Keratinocyte (primary cell): ENCODE measurements at regions not wholly inside any gene's neighbourhood (a gene's known extent, or its start where the extent isn't known, plus 50 kb on each side); places are given as distances from the start of the nearest gene placed in this dataset.

Experiments
- DNase-seq: peaks from one replicate; pipeline ENCODE4 v3.0.0-alpha.2; 2011; ENCODE audit warnings: low read depth, missing footprints, low spot score
- FAIRE-seq: peaks from 2 replicates; lab custom pipeline; 2011; peaks lifted over from hg19 to GRCh38; lab: Jason Lieb, UNC
- H2AFZ ChIP-seq: 2 replicates; pipeline ENCODE4 v1.6.0; 2012; ENCODE audit warnings: low read length, control low read depth, inconsistent platforms; ENCODE audit not compliant: control insufficient read depth
- H3K27ac ChIP-seq: 2 replicates; pipeline ENCODE4 v1.5.1; 2011; ENCODE audit warnings: low read length; ENCODE audit not compliant: control insufficient read depth, insufficient read depth
- H3K27me3 ChIP-seq: 3 replicates; pipeline ENCODE4 v1.6.0; 2011; ENCODE audit warnings: low read length; ENCODE audit not compliant: control insufficient read depth, insufficient read depth; ENCODE audit errors: extremely low read depth
- H3K36me3 ChIP-seq, 2 experiments: 2 replicates in 1 of 2; 3 replicates in 1 of 2; pipeline ENCODE4 v1.5.1; 2011; ENCODE audit warnings: low read length in 2 of 2, mild to moderate bottlenecking in 1 of 2; ENCODE audit not compliant: control insufficient read depth in 2 of 2, insufficient read depth in 2 of 2; ENCODE audit errors: extremely low read depth in 1 of 2
- H3K4me1 ChIP-seq: 3 replicates; pipeline ENCODE4 v1.5.1; 2011; ENCODE audit warnings: low read length; ENCODE audit not compliant: control insufficient read depth, insufficient read depth; ENCODE audit errors: extremely low read depth
- H3K4me2 ChIP-seq: 3 replicates; pipeline ENCODE4 v1.6.0; 2011; ENCODE audit warnings: low read depth, low read length; ENCODE audit not compliant: control insufficient read depth, insufficient read depth; ENCODE audit errors: extremely low read depth
- H3K4me3 ChIP-seq, 3 experiments: fragments of 200-600 bp in 1 of 3; sonication (generic) in 1 of 3; 2 replicates in 2 of 3; 3 replicates in 1 of 3; pipeline ENCODE4 v1.5.1; 2011 to 2016; ENCODE audit warnings: low read length in 3 of 3, mild to moderate bottlenecking in 3 of 3, control low read depth in 2 of 3, inconsistent platforms in 1 of 3, low read depth in 1 of 3, mixed read lengths in 1 of 3, mixed run types in 1 of 3, moderate library complexity in 1 of 3; ENCODE audit not compliant: control insufficient read depth in 2 of 3, insufficient read depth in 2 of 3; ENCODE audit errors: extremely low read depth in 1 of 3
- H3K79me2 ChIP-seq: 2 replicates; pipeline ENCODE4 v1.6.0; 2012; ENCODE audit warnings: low read length; ENCODE audit not compliant: control insufficient read depth, insufficient read depth
- H3K9ac ChIP-seq: 3 replicates; pipeline ENCODE4 v1.6.0; 2011; ENCODE audit warnings: low read length; ENCODE audit not compliant: control insufficient read depth, insufficient read depth; ENCODE audit errors: extremely low read depth
- H3K9me1 ChIP-seq: 3 replicates; pipeline ENCODE4 v1.6.0; 2011; ENCODE audit warnings: low read length; ENCODE audit not compliant: control insufficient read depth, insufficient read depth; ENCODE audit errors: extremely low read depth
- H3K9me3 ChIP-seq: 2 replicates; pipeline ENCODE4 v1.5.1; 2012; ENCODE audit warnings: low read depth, low read length; ENCODE audit not compliant: control insufficient read depth
- H4K20me1 ChIP-seq: 3 replicates; pipeline ENCODE4 v1.6.0; 2011; ENCODE audit warnings: low read length; ENCODE audit not compliant: control insufficient read depth, insufficient read depth; ENCODE audit errors: extremely low read depth
- CTCF ChIP-seq, 3 experiments: IDR thresholded peaks in 1 of 3; conservative IDR thresholded peaks in 1 of 3; optimal IDR thresholded peaks in 1 of 3; 2 replicates in 2 of 3; 3 replicates in 1 of 3; pipeline versions ENCODE3 to v1.5.1; 2011; ENCODE audit warnings: low read length in 3 of 3, mild to moderate bottlenecking in 3 of 3, moderate library complexity in 2 of 3, control low read depth in 1 of 3, inconsistent platforms in 1 of 3; ENCODE audit not compliant: insufficient read depth in 2 of 3; ENCODE audit errors: extremely low read depth in 1 of 3
- EZH2 ChIP-seq: IDR thresholded peaks from one replicate; pipeline ENCODE4 v1.6.1; 2012; ENCODE audit warnings: inconsistent platforms, mild to moderate bottlenecking, low read length, moderate library complexity
- dilution Hi-C: fragments of 300-500 bp; cut with MboI; formaldehyde crosslinking; loops from one replicate; pipeline ENCODE4 v1.7.0; 2020; ENCODE audit warnings: low sequenced_read_pairs; ENCODE audit not compliant: extremely low pct_ligation_motif_present

DNA sequence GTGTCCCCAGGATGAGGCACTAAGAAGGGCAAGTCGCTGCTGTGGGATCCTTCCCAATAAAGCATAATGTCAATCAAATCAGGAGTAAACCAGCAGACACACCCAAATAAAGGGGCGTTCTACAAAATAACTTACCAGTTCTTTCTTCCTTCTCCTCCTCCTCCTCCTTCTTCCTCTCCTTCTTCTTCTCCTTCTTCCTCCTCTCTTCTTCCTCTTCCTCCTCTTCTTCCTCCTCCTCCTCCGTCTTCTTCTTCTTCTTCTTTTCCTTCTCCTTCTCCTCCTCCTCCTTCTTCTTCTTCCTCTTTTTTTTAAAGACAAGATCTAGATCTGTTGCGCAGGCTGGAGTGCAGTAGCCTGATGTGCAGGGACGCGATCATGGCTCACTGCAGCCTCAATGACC, 225.8 kb downstream of the UQCRFS1 start:
- Histone ChIP-seq H3K9me1 (no peaks in the 10 kb centered on the region), H3K4me3 (no peak overlapping the region), H3K27ac (no peak overlapping the region), H2AFZ (no peak overlapping the region), H3K4me1 (no peaks in the 10 kb centered on the region), H4K20me1 (no peaks in the 10 kb centered on the region), H3K9me3 (peaks cover 7% of the 10 kb centered on the region), H3K36me3 (no peaks in the 10 kb centered on the region), H3K79me2 (no peaks in the 10 kb centered on the region), H3K4me2 (no peak overlapping the region), H3K27me3 (no peaks in the 10 kb centered on the region), H3K9ac (no peak overlapping the region)
- no peak for DNase-seq
- dilution Hi-C loops, result no loop called here
- no peak for FAIRE-seq
- TF ChIP-seq EZH2 (no peak), CTCF (optimal IDR thresholded peaks at IDR 0.05 in 1 of 3, IDR thresholded peaks at IDR 0.05 in 1 of 3, conservative IDR thresholded peaks at IDR 0.05 in 1 of 3; ENCODE audit: extremely low read depth in 1 of 3, insufficient read depth in 2 of 3, low read length in 3 of 3) (no peak)

- FAIRE-seq (no peak), DNase-seq (no peak)
- Histone ChIP-seq H3K9me1 (no peaks in the 10 kb centered on the region), H3K27ac (no peak overlapping the region), H2AFZ (no peak overlapping the region), H3K4me2 (no peak overlapping the region), H4K20me1 (no peaks in the 10 kb centered on the region), H3K9me3 (peaks cover 6% of the 10 kb centered on the region), H3K4me1 (no peaks in the 10 kb centered on the region), H3K27me3 (no peaks in the 10 kb centered on the region), H3K4me3 (no peak overlapping the region), H3K79me2 (no peaks in the 10 kb centered on the region), H3K36me3 (no peaks in the 10 kb centered on the region), H3K9ac (no peak overlapping the region)
- TF ChIP-seq EZH2, result no peak
- dilution Hi-C loops, result no loop called here
Observed at GRCh38 chr19:28985201-28985600, 227.8 kb downstream of the UQCRFS1 start.

DNA sequence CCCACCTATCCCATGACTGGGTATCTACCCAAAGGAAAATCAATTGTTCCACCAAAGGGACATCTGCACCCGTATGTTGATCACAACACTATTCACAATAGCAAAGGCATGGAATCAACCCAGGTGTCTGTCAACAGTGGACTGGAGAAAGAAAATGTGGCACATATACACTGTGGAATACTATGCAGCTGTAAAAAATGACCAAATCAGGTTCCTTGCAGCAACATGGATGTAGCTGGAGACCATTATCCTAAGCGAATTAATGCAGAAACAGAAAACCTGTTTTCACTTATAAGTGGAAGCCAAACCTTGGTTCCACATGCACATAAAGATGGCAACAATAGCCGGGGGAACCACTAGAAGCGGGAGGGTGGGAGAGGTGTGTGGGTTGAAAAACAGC, 228.6 kb downstream of the UQCRFS1 start:
- dilution Hi-C loops, result no loop called here
- Histone ChIP-seq H3K79me2 (no peaks in the 10 kb centered on the region), H3K9me3 (peaks cover 6% of the 10 kb centered on the region), H3K27me3 (no peaks in the 10 kb centered on the region), H4K20me1 (no peaks in the 10 kb centered on the region), H3K4me2 (no peak overlapping the region), H2AFZ (no peak overlapping the region), H3K4me1 (no peaks in the 10 kb centered on the region), H3K9me1 (no peaks in the 10 kb centered on the region), H3K4me3 (no peak overlapping the region), H3K36me3 (no peaks in the 10 kb centered on the region), H3K27ac (no peak overlapping the region), H3K9ac (no peak overlapping the region)
- TF ChIP-seq EZH2, result no peak
- TF ChIP-seq CTCF (optimal IDR thresholded peaks at IDR 0.05 in 1 of 3, IDR thresholded peaks at IDR 0.05 in 1 of 3, conservative IDR thresholded peaks at IDR 0.05 in 1 of 3; ENCODE audit: extremely low read depth in 1 of 3, insufficient read depth in 2 of 3, low read length in 3 of 3), result no peak
- no peak for FAIRE-seq
- DNase-seq, result no peak
